HEK293T (cell line): ENCODE measurements at regions not wholly inside any gene's neighbourhood (a gene's known extent, or its start where the extent isn't known, plus 50 kb on each side); places are given as distances from the start of the nearest gene placed in this dataset.

Source experiments
- NFRKB ChIP-seq: fragments of 450-650 bp; IDR thresholded peaks from 2 replicates; pipeline ENCODE4 v1.6.1; 2016; ENCODE audit warnings: mild to moderate bottlenecking, moderate library complexity
- PKNOX1 ChIP-seq: fragments of 450-650 bp; IDR thresholded peaks from 2 replicates; pipeline ENCODE4 v1.6.1; 2016
- SP1 ChIP-seq: fragments of 450-650 bp; IDR thresholded peaks from 2 replicates; pipeline ENCODE4 v1.6.1; 2017
- SUZ12 ChIP-seq: fragments of 450-650 bp; IDR thresholded peaks from 2 replicates; pipeline ENCODE4 v1.6.1; 2016; ENCODE audit warnings: mild to moderate bottlenecking

GRCh38 chr12:40584763-40585162 lies 107.5 kb upstream of the CNTN1 start:
- TF ChIP-seq SUZ12, result no peak
- no peak for TF ChIP-seq SP1
- TF ChIP-seq NFRKB, result no peak
- no peak for TF ChIP-seq PKNOX1
